Fibroblast of villous mesenchyme (primary cell): ENCODE measurements at regions not wholly inside any gene's neighbourhood (a gene's known extent, or its start where the extent isn't known, plus 50 kb on each side); places are given as distances from the start of the nearest gene placed in this dataset.

Experiments
- DNase-seq: peaks from one replicate; pipeline ENCODE4 v3.0.0-alpha.2; 2010; ENCODE audit warnings: low read depth
- H3K4me3 ChIP-seq: 2 replicates; pipeline ENCODE4 v1.5.1; 2011; ENCODE audit warnings: low read depth, mild to moderate bottlenecking, low read length
- CTCF ChIP-seq: IDR thresholded peaks from 2 replicates; pipeline ENCODE4 v1.5.1; 2012; ENCODE audit warnings: low read depth, mild to moderate bottlenecking, low read length; ENCODE audit not compliant: insufficient read depth

- TF ChIP-seq CTCF, result no peak
- DNase-seq, result no peak
These were observed 331.9 kb downstream of the NPHP4 start for GRCh38 chr1:5660141-5660935.

GRCh38 chr1:5659606-5660005 lies 332.6 kb downstream of the NPHP4 start:
- H3K4me3 ChIP-seq, result no peak overlapping the region
- no peak for DNase-seq
- TF ChIP-seq CTCF, result no peak

More at GRCh38 chr1:5660141-5660935, 331.9 kb downstream of the NPHP4 start:
- H3K4me3 ChIP-seq, result no peak overlapping the region

- no peak for TF ChIP-seq CTCF
- DNase-seq, result no peak
- H3K4me3 ChIP-seq, result no peak overlapping the region
These were observed 333.6 kb downstream of the NPHP4 start for GRCh38 chr1:5658340-5659316.

- no peak overlapping the region for H3K4me3 ChIP-seq
- DNase-seq, result no peak
- TF ChIP-seq CTCF, result no peak
These were observed 340.0 kb downstream of the NPHP4 start for GRCh38 chr1:5651964-5652821.

- no peak for TF ChIP-seq CTCF
- no peak for DNase-seq
- no peak overlapping the region for H3K4me3 ChIP-seq
These were observed 340.8 kb downstream of the NPHP4 start for GRCh38 chr1:5651473-5651872.

GRCh38 chr1:5651027-5651410 lies 341.2 kb downstream of the NPHP4 start:
- H3K4me3 ChIP-seq, result no peak overlapping the region
- DNase-seq, result no peak
- no peak for TF ChIP-seq CTCF
